GM12878 (cell line): ENCODE measurements at regions not wholly inside any gene's neighbourhood (a gene's known extent, or its start where the extent isn't known, plus 50 kb on each side); places are given as distances from the start of the nearest gene placed in this dataset.

Experiments
- CHD4 ChIP-seq: fragments of 200-600 bp; sonication (generic); IDR thresholded peaks from 2 replicates; pipeline ENCODE4 v1.6.1; 2016; ENCODE audit warnings: mild to moderate bottlenecking
- CTCF ChIP-seq, 3 experiments: IDR thresholded peaks in 2 of 3; conservative IDR thresholded peaks in 1 of 3; 2 replicates each; pipeline ENCODE4 v1.5.1; 2011; ENCODE audit warnings: low read depth in 3 of 3, low read length in 3 of 3, mild to moderate bottlenecking in 3 of 3, control low read depth in 2 of 3, moderate library complexity in 2 of 3, inconsistent platforms in 1 of 3, mixed read lengths in 1 of 3; ENCODE audit not compliant: control insufficient read depth in 2 of 3, insufficient read depth in 1 of 3; ENCODE audit errors: extremely low read depth in 1 of 3
- MAX ChIP-seq: IDR thresholded peaks from 2 replicates; pipeline ENCODE4 v1.6.1; 2012; ENCODE audit warnings: low read depth, low read length, improper control_type of control experiment
- NR2C1 ChIP-seq: fragments of 450-650 bp; IDR thresholded peaks from 2 replicates; pipeline ENCODE4 v1.6.1; 2017; ENCODE audit warnings: antibody characterized with exemption, mild to moderate bottlenecking, moderate library complexity
- POLR2AphosphoS2 ChIP-seq: IDR thresholded peaks from 2 replicates; pipeline ENCODE4 v1.6.1; 2011; ENCODE audit warnings: low read depth, mild to moderate bottlenecking, low read length, improper control_type of control experiment, moderate library complexity
- TAF1 ChIP-seq: IDR thresholded peaks from 2 replicates; pipeline ENCODE4 v1.6.1; 2011; ENCODE audit warnings: mild to moderate bottlenecking, low read depth, low read length, borderline replicate concordance
- ZBTB33 ChIP-seq: fragments of 450-650 bp; IDR thresholded peaks from 2 replicates; pipeline ENCODE4 v1.6.1; 2017; ENCODE audit warnings: mild to moderate bottlenecking
- ZZZ3 ChIP-seq: IDR thresholded peaks from 2 replicates; pipeline ENCODE4 v1.6.1; 2011; ENCODE audit warnings: low read depth; ENCODE audit not compliant: control insufficient read depth, insufficient read length

DNA sequence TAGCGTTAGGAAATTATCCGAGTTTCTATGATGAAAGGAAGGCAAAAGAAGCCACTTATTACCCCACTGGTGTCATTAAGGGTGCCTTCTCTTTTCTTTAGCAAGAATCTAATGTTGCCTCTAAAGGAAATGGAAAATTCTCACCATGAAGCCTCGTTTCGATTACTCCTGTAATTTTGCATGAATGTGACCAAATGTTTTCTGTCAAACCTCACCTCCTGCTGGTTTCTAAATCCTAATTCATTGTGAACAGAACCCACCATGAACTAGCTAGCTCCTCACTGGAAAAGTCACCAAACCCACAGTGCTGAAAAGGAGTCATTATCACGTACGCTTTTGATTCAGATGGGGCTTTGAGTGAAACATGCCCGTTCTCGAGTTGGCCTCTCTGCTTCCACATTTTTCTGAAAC is 119.9 kb downstream of the COPS8 start:
- TF ChIP-seq CTCF (IDR thresholded peaks at IDR 0.05 in 2 of 3, conservative IDR thresholded peaks at IDR 0.05 in 1 of 3; ENCODE audit: control insufficient read depth in 2 of 3, extremely low read depth in 1 of 3, insufficient read depth in 1 of 3, low read depth in 3 of 3, low read length in 3 of 3), result no peak
- no peak for TF ChIP-seq ZZZ3
- no peak for TF ChIP-seq TAF1
- no peak for TF ChIP-seq NR2C1
- TF ChIP-seq MAX, result no peak
- no peak for TF ChIP-seq ZBTB33
- TF ChIP-seq POLR2AphosphoS2, result no peak
- no peak for TF ChIP-seq CHD4
